Activated CD8-positive, alpha-beta memory T cell treated with anti-CD3 and anti-CD28 coated beads for 36 hours (primary cell): ENCODE measurements at regions not wholly inside any gene's neighbourhood (a gene's known extent, or its start where the extent isn't known, plus 50 kb on each side); places are given as distances from the start of the nearest gene placed in this dataset.

ENCODE experiments used
- CTCF ChIA-PET: fragments of 350-600 bp; sonication (Branson Sonifier 250); formaldehyde crosslinking; loops from one replicate; lab custom pipeline; 2021; ENCODE audit warnings: antibody characterized with exemption; lab: Charles Lee
- POLR2A ChIA-PET: fragments of 350-600 bp; sonication (Branson Sonifier 250); formaldehyde crosslinking; loops from one replicate; lab custom pipeline; 2021; ENCODE audit warnings: antibody characterized with exemption; lab: Charles Lee

DNA sequence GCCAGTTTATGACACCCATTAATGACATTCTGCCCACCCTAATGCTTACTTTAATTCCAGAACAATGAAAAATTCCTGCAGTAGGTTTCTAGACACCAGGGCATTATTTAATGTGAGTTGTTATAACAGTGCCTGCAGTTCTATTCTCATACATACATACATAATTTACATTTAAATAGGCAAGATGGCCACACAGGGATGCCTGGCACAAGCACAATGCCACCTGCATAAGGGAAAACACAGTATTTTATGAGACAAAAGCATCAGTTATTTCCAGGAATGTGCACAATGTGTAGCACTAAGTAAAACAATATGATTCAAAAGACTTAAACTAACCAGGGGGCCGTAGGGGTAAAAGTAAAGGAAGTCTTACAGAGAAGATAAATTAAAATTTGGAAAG is 243.9 kb upstream of the SPRY2 start:
- ChIA-PET CTCF (no interaction called here), POLR2A (no interaction called here)

DNA sequence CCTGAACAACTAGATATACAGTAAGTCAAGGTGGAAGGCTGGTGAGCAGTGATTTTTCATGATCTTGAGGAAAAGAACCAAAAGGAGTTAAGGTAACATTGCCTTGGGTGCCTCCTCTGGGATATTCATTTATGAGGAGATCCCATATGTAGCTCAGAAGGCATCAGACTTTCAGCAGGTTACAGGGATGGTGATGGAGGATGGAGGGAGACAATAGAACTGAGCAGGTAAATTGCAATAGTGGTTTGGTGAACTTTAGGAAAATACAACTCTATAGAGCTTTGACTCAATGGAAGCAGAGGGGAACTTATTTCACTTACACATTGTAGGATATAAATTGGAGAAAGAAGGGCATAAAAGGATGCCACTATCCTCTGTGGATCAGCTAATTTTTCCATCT is 243.4 kb upstream of the SPRY2 start:
- POLR2A ChIA-PET, result no interaction called here
- CTCF ChIA-PET, result no interaction called here

DNA sequence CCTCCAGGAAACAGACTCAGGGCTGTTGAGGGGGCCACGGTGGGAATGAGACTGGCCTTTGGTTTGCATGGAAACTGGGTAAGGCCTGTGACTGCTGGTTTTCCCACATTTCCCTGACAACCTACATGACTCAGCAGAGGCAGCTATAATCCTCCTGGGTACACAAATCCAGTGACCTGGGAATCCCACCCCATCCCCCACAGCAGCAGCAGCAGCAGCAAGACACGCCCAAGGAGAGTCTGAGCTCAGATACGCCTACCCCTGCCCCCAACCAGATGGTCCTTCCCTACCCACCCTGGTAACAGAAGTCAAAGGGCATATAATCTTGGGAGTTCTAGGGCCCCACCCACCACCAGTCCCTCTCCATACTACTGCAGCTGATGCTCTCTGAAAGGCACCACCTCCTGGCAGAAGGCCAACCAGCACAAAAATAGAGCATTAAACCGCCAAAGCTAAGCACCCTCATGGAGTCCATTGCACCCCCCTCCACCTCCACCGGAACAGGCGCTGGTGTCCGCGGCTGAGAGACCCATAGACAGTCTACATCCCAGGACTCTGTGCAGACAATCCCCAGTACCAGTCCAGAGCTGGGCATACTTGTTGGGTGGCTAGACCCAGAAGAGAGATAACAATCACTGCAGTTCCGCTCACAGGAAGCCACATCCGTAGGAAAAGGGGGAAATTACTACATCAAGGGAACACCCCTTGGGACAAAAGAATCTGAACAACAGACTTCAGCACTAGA is 237.2 kb upstream of the SPRY2 start:
- CTCF ChIA-PET, result no interaction called here
- POLR2A ChIA-PET, result no interaction called here

DNA sequence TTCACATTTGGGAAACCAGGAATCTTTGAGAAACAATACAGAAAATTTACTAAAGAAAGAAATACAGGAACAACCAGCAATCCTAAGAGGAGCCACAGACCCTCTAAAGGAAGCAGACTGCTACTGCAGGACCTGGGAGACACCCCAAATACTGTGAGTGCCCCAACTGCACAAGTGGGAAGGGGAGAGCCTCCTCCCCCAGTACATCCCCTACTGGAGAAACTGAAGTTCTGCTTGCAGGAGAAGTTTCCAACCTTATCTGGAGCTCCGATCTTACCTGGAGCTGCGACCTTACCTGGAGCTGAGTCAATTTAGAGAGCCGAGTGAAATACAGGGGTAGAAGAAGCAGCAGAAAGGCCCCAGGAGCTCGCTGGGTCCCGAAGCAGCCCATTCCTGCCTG is 236.4 kb upstream of the SPRY2 start:
- CTCF ChIA-PET, result no interaction called here
- POLR2A ChIA-PET, result no interaction called here

DNA sequence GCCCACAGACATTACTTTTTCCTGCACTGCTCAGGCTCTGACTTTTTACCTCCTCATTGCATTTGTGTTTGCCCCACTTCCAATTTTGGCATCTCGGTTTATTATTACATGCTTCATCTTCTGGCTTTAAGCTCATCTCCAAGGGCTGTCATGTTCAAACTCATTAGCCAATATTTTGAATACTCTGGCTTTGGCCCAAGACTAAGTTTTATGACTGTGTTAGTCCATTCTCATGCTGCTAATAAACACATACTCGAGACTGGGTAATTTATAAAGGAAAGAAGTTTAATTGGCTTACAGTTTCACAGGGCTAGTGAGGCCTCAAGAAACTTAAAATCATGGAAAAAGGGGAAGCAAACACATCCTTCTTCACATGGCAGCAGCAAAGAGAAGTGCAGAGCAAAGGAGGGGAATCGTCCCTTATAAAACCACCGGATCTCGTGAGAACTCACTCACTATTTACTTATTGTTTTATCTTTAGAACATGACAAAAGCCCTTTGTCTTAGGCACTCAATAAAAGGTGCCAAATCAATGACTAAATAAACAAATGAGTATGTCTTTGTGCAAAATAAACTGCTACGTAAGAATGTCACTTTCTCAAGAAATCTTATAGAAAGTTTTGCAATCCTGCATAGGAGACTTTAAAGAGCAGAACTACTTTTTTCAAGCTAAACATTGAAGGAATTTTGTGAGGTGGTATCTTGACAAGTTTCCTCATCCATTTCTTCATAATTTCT is 233.4 kb upstream of the SPRY2 start:
- ChIA-PET POLR2A (no interaction called here), CTCF (no interaction called here)

DNA sequence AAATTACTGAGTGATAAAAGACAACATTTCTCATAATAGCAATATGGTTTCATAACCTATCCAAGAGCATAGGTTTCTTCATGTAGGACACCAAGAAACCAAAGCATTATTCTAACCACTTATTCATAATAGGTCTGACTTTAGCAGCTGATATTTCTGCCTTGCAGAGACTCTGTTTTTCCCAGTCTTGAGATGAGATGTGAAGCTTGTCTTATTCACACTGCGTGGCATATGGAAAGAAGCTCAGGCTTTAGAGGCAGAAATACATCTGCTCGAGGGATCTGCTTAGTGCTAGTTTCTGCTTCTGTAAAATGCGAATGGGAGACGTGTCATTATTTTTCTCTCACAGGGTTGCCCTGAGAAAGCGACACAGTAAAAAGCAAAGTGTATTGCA is 232.0 kb upstream of the SPRY2 start:
- POLR2A ChIA-PET, result no interaction called here
- CTCF ChIA-PET, result no interaction called here

DNA sequence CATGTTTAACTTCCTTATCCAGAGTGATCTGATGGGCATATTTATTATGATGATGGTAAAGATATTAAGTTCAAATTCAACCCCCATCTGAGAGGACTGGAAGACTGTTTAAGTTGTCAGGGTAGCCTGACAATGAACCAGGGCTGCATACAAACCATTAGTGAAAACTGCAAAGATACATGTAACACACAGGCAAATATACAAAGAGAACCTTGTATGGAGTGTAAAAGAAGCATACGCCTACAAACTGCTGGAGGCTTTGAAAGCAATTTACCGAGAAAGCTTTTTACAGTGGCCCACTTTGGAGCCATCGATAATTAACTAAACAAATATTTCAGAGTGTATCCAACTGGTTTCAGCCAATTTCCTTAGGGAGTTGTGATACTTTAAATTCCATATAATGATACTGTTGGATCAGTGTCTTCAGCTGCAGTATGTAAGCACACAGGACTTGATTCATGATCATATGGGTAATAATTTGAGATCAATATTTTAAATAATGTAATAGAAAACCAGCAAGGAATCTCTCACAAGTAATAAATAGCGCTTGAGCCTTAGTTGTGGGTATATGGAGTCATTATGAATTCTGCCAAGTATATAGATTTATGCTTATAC is 231.5 kb upstream of the SPRY2 start:
- POLR2A ChIA-PET, result no interaction called here
- CTCF ChIA-PET, result no interaction called here

DNA sequence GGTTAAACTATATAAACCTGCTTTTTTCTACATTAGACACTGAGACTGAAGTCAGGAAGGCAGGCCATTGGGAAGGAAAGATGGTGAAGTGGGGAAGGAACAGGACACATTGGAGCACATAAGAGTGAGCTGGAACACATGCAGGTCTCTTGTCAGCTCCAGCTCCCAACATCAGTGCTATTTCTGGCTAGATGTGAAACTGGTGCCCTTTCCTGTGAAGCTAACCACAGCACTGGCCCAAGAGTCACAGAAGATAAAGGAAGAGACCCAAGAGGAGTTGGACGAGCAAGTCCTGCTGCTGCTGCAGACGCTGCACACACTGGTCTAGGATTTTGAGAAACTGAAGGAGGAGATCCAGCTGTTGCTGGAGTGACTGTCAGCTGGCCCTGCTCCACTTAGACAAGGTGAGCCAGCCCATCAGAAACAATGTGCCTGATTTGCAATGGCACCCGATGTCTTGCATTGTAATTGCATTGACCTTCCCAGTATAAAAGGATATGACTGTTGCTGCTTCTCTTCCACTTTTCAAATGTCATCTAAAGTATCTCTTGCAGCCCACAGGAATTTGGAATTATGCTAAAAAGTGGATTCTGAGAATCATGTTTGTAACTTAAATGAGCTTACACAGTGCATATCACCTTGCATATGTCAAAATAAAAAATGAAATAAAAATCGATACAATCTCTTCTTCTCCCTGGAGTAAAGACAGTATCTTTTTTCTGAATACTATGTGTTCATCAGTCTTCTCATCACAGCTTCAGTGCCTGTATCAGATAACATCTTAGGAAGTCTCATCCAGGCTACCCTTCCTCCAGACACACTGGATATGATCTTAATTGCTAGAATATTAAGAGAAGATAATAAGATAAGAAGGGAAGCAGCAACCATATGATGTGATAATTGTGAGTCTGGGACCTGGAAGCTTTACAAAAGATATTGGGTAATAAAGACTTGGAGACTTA is 230.7 kb upstream of the SPRY2 start:
- POLR2A ChIA-PET, result no interaction called here
- CTCF ChIA-PET, result interaction anchor here (0.6 kb wide), 1 partner anchor 172 kb away, joined by 3 read pairs; no protein-coding TSS in a partner anchor

DNA sequence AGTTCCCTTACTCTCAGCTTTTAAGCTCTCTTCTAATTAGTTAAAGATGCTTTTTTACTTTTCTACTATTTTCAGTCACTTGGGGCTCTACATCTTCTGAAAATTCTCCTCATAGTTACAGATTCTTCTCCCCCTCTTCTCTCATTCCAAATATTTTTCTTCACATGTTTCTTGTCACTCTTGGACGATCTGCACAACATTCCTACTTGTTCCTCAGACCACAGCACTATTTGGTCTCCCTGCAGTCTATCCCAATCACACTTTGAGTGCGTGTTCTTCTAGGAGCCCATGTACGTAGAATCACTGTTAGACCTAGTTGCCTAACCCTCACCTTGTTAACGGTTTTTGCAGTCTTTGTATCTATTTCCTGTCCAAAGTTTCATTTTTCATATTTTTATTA is 222.5 kb upstream of the SPRY2 start:
- ChIA-PET POLR2A (no interaction called here), CTCF (no interaction called here)

DNA sequence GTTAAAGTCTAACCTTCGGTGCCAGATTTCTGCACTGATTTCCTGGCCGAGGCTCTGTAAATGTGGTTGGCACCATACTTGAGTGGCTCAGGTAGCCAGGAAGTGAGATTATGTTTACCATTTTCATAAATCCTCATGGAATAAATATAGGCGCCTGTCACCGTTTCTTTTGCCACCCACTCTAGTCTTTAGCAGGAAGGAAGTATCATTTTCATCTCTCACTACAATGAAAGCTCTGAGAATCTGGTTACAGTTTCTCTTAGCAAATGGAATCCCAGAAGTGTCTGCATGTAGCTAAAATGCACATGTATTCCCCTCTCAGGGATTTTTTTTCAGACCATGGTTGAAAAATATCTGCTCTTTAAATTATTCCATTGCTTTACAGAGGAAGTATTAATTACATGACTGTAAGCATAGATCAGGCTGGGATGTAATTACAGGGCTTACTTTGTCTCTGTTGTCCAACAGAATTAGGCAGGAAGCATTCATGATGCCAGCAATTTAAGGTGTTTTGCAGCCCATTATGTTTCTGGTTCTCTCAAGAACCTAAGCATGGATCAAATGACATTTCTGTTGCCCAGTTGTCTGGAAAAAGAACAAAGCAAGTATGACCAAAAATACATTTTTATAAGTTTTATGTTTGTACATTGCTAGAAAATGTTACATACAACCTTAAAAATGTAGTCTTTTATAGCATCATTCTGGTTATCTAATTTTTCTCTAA is 221.7 kb upstream of the SPRY2 start:
- ChIA-PET POLR2A (no interaction called here), CTCF (no interaction called here)

DNA sequence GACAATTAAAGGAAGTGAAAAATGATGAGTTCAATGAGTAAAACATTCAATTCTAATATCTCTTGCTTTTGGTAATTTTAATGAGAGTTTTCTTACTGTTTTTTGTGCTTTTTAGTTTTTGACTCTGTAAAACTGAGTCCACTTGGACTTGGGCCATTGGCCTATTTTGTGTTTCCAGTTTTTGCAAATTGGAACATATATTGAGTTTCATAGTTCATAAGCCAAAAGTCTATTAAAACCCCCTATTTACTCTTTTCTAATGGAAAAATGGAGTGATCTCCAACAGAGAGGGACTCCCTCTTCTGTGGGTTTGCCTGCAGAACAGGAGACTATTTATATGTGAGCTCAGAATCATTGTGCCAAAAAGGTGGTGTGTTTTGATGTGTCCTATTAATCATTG is 219.7 kb upstream of the SPRY2 start:
- POLR2A ChIA-PET, result no interaction called here

DNA sequence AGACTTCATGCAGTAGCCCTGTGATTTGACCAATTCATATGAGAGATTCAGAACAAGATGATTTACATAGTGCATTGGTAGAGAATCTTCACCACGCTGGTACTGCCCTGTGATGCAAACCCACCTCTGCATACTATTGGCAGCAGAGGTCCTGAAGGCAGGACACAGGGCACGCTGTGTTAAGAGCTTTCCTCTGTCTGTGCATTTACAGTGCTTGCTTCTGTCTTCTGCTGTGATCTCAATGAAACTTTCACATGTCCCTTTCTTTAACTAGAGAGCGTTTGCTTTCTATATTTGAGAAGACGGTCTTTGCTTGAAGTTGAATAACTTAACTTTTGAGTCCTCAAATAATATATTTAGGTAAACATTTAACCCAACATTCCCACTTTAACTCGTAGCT is 219.0 kb upstream of the SPRY2 start:
- POLR2A ChIA-PET, result no interaction called here
- CTCF ChIA-PET, result no interaction called here

More for the DNA sequence above, 219.7 kb upstream of the SPRY2 start:
- CTCF ChIA-PET, result no interaction called here

DNA sequence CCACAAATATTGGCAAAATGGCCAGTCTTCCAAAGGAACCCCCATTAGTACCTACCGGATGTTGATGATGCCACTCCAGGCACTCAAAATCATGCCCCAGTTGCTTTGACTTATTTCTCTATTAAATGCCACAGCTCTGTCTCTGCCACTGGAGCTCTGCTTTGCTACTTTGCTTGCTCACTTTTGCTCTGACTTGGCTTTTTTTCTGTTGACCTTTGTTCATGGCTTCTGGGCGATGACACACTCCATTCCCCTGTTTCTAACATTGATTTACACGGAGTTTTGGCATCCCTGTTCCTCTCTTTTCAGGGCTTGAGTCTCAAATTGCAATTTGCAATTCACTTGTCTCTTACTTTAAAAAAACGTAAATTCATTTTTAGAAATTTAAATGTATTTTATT is 217.1 kb upstream of the SPRY2 start:
- POLR2A ChIA-PET, result no interaction called here
- CTCF ChIA-PET, result no interaction called here

DNA sequence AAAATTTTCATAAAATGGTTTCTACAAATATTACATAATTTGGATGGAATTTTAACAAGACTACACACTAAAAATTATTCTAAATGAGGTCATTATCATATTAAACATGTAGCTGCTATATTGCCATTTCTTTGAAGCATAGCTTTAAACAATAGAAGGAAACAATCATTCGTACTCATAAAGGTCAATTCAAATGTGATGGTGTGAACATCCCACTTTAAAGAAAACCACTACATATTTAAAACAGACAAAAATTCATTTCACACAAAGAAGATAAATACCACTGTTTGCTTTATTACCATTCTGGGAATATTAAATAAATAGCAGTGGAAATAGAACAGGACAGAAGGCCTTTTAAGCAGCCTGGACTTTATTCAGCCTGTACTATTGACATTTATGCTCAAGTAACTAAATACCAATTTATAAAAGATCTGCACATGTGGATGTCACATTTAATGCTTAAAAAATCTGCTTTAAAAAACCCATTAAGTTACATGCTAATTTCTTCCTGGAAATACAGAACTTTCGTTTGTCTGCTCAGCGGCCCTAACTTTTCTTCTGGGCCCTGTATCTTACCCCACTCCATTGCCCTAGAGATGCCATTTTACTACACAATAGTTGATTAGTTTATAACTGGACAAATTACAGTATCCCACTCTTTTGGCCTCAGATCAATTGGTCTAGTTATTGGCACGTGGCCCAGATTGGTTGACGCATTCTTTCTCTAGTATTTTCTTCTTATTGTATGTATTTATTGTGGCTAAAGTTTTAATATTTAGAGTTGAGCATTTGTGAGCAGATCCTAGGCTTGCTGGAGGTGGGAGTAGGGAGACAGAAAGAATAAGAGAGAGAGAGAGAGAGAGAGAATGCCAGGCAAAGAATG is 215.1 kb upstream of the SPRY2 start:
- POLR2A ChIA-PET, result no interaction called here
- CTCF ChIA-PET, result no interaction called here

DNA sequence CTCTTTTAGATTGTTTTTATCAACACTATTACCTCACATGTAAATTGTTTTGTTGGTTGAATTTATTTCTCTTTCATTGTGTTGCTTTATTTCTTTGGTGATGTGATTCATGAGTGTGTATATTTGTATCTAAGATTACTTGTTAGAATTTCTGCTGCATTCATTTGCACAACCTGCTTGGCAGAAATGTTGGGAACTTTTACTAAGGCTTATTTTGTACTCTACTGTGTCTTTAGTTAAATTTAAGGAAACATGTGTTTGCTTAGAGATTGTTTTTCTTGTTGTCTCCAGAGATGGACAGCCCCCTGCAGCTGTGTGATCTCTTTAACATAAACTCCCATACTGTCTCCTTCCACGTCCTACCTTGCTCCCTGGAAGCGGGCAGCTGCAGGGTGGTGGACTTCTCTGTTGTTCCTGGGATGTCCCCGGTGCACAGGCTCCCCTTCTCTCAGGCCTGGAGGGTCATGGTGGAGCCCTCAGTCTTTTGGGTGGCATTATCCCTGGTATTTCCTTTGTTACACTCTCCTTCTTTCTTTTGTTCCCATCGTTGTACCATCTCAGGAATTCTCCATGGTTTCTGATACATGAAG is 212.0 kb upstream of the SPRY2 start:
- ChIA-PET CTCF (no interaction called here), POLR2A (no interaction called here)

DNA sequence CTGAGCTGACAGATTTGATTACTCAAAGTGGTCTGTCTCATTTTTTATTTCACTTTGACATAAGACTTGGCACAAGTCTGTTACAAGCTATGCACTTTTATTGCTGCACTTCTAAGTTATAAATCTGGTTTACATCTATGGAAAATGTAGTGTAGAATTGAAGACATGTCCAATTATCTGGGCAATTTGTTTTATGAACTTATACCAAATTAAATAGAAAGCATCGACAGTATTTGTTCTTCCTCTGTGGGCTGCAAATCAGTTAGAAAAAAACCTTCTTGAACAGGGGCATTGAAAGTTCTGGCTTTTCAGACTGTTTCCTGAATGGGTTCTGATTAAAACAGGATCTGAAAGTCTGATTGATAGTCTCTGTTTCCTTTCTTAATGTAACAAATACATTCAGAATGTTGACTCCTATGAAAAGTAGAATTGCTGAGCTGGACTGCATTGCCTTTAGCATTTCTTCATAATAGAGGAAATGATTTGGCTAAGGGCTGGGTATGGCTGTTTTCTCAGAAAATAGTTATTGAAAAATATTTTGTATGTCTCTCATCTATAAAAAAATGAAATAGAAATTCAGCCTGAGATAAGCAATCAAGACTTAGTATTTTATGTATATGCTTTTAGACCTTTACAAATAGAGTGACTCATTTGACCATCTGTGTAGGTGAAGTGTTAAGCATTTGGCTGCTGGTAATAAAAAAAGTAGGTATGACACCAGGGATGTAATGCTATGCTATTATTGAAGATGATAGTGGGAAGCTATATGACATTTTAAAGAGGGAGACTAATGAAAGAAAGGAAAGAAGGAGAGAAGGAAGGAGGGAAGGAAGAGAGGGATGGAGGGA is 210.9 kb upstream of the SPRY2 start:
- CTCF ChIA-PET, result no interaction called here
- POLR2A ChIA-PET, result no interaction called here

DNA sequence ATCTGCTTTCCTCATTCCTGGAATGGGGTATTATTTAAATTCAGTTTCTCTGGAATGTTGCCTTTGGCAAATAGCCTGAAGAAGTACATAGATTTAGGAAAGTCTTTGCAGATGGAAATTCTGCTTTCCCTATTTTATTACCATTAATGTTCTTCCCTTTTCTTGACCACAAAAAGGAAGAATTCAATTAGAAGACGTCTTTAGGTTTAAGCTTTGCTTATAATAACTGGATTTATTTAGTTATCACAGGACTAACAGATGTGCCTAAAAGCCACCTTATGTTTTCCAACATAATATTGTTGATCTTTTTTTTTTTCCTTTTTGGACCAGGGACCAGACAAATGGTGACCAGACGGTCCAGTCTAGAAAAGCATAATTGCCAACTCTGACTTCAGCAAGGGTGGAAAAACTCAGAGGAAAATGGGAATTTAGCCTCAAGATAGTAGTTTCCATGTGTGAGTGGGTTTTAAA is 210.1 kb upstream of the SPRY2 start:
- ChIA-PET CTCF (no interaction called here), POLR2A (no interaction called here)
